Spleen (tissue), 7 donors: ENCODE measurements at regions not wholly inside any gene's neighbourhood (a gene's known extent, or its start where the extent isn't known, plus 50 kb on each side); places are given as distances from the start of the nearest gene placed in this dataset.

Experiments used
- CTCF ChIP-seq, 11 experiments: fragments of 200-600 bp in 7 of 11; fragments of 450-650 bp in 4 of 11; sonication (generic) in 4 of 11; IDR thresholded peaks in 8 of 11; conservative IDR thresholded peaks in 3 of 11; 1 replicate in 7 of 11; 2 replicates in 4 of 11; pipeline versions ENCODE4 v1.4.0 to v1.8.0; 2016 to 2021; ENCODE audit warnings: antibody characterized with exemption in 11 of 11, inconsistent platforms in 4 of 11, mild to moderate bottlenecking in 1 of 11
- POLR2A ChIP-seq, 3 donors: fragments of 450-650 bp; IDR thresholded peaks; one replicate each; pipeline ENCODE4 v1.5.1; 2017; ENCODE audit warnings: antibody characterized with exemption in 3 of 3, mild to moderate bottlenecking in 1 of 3
- POLR2AphosphoS5 ChIP-seq, 3 donors: sonication (generic); formaldehyde crosslinking; IDR thresholded peaks; one replicate each; pipeline ENCODE4 v1.5.1; 2017; ENCODE audit warnings: antibody characterized with exemption in 3 of 3
- donor health status: DM: no; HTN: no; CAD: no; lungs with moderate emphysema.
- donor health status: DM: no; HTN: no; CAD: no.
- donor health status: DM: no; HTN: no; CAD: no.

GRCh38 chr2:155547571-155547970 lies 785.0 kb downstream of the NR4A2 start:
- TF ChIP-seq POLR2A (IDR thresholded peaks at IDR 0.05) = no peak
- TF ChIP-seq CTCF (IDR thresholded peaks at IDR 0.05 in 8 of 11, conservative IDR thresholded peaks at IDR 0.05 in 3 of 11) = no peak
- no peak for TF ChIP-seq POLR2AphosphoS5 (IDR thresholded peaks at IDR 0.05)
